ENCODE measurements at regions not wholly inside any gene's neighbourhood (a gene's known extent, or its start where the extent isn't known, plus 50 kb on each side); places are given as distances from the start of the nearest gene placed in this dataset.

DNA sequence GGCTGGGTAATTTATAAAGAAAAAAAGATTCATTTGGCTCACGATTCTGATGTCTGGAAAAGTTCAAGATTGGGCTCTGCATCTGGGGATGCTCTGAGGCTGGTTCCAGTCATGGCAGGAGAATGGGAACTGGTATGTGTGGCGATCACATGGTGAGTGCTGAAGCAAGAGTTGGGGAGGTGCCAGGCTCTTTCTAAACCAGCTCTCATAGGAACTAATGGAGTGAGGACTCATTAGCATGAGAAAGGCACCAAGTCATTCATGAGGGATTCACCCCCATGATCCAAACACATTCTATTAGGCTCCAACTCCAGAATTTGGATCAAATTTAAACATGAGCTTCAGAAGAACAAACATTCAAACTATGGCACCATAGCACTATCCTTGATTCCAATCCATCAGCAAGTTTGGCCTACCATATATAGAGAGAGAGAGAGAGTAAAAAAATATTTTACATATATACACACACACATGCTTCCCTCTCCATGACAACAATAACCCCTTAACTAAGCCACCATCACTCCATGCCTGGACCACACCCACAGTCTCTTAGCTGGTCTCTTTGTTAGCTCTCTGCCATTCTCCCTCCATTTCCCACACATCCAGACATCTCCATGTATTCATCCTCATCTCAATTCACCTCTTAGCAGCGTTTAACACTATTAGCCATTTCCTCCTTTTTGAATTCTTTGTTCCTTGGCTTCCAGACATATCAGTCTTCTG, 57.9 kb downstream of the NPY start:
- no peak for DNase-seq

DNA sequence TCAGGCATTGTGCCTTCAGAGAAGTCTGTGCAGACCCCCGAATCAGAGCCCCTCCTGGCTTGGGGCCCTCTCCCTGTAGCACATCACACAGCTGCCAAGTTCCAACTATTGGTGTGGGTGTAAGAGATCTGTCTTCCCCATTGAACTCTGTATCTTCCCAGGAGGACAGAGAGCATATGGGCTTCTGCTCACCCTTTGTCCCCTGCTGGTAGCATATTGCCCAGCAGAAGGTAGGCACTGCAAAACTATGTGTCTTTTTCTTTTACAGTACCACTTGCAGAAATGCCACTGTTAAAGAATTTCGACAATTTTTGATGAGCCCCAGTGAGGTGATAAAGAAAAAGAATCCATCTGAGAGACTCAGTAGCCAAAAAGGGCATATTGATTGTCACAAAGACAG, 59.6 kb downstream of the NPY start:
- no peak for DNase-seq

DNA sequence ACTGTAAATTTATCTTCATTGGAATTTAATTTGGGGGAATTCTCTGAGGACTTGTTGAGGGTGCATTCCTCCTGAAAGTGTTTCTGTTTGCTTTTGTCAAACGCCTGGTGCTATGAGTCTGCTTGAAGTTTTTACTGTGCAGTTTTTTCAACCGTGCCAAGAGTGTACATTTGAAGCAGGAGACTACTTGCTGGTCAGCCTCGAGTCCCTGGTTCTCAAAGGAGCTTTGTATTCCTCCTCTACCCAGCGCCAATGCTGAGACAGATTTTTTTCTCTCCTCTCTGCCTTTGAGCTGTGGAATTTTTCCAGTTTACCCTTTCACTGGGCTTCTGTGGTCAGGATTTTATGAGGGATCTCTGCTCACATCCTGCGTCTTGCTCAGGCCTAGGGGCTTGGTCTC, 62.1 kb downstream of the NPY start:
- DNase-seq, result no peak

DNA sequence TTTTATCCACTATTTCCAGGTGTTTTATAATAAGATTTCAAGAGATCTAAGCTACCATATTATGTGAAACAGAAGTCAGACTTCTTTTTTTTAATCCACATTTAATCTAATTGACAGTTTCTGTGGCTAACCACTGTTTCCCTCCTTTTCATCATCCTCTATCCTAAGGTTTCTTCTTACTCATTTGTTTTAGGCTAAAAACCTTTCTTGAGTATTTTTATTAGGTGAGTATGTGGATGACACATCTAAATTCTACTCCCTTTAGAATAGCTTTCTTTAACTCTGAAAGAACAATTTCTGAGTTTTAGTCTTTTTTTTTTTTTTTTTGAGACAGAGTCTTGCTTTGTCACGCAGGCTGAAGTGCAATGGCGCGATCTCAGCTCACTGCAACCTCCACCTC, 62.7 kb downstream of the NPY start:
- DNase-seq, result no peak

DNA sequence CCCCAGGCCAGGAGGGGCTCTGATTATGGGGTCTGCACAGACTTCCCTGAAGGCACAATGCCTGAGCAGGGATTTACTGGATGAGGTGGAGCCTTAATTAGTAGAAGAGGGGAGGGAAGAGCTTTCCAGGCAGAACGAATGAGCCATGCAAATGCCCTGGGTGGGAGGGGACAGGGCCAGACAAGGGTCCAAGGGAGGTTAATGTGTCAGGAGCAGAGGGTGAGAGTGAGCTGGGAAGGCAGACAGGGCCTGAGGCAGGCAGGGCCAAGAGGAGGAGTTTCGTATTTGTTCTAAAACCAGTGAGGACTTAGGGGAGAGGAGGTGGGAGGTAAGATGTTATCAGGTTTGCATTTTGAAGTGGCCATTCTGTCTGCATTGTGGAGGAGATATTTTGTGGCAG, 65.3 kb downstream of the NPY start:
- DNase-seq, result no peak

DNA sequence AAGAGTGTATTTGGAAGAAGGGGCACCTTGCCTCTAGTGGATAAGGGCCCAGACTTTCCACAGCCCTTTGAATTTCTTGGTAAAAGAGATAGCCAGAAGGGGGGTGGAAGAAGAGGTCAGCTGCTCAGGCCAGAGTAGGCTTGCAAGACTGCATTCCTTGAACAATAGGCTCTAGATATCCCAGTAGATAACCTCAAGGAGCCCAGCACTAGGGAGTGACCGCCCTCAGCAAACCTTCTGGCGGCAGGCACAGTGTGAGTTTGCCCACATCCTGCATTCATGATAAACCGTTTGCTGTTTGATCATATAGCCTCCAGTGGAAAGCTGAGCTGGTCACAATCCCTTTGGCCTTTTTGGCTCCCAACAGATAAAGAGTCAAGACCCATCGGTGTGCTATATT, 70.5 kb downstream of the NPY start:
- DNase-seq, result no peak

DNA sequence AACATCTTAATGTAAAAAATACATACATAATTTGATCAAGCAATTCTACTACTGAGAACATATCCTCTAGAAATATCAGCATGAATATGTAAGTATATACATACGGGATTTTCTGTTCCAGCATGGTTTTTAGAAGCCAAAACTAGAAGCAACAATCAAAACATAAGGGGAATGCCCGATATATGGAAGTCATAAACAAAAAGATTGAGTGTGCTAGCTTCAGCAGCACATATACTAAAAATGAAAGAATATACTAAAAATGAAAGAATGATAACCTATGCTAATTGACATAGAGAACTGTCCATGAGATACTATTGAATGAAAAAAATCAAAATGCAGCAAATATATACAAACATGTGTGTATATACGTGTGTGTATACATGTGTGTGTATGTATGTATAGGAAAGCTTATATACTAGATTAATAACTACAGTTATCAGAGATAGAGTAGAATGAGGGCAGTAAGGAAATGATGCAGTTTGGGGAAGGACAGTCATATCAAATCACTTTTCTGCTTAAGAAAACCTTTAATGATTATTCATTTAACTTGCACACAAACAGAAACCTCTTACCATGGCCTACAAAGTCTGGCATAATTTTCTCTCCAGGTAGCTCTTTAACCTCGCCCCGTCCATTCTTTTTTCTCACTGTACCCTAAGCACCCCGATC, 72.9 kb downstream of the NPY start:
- DNase-seq, result no peak

DNA sequence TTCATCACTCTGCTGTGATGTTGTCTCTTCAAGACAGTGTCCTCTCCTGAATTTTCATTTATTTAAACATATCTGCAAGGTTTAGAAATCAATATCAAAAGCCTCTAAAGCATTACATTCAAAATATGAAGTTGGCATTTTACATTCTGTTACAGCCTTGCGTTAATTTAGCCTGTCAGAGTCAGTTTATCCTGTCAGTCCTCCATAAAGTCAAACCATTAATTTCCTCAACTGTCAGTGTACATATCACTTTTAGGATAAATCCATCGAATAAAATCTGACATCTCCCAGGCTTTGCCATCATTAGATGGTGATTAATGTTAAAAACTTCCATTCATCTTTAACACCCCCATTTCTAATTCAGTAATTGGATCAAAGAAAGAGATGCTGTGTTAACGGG, 77.0 kb downstream of the NPY start:
- DNase-seq, result no peak

DNA sequence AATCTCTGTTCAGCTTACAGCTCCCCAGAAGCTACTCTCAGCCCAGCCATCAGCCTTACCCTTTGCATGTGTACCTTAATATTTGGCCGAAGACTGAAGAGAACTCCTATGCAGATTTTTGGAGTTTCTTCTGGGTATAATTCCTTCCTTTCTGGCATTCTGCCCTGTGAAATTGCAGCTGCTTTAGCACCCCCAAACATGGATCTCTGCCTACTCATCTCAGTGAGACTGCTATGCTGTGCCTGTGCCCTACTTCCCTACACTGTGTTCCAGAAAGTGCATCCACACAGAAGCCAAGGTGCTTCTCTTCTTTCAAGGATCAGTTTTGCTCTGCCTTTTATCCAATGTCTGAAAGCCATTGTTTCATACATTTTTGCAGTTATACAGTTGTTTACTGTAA, 81.6 kb downstream of the NPY start:
- DNase-seq, result no peak

DNA sequence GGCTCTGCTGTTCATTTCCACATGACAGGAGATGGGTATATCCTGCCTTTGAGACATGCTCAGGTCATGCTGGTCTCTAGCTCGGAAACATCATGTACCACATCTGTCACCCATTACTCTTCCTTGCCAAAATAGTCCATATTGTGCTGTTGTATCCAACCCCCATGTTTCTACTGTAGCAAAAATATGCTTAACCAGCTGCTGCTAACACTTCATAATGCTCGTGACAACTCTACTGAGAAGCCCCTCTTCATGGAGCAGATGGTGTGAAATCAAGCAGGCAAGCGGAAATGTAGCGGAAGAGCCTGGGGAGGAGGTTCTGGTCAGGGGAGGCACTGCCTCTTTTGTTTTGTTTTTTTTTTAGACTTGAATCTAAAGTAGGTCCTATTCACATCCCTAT, 82.9 kb downstream of the NPY start:
- no peak for DNase-seq

DNA sequence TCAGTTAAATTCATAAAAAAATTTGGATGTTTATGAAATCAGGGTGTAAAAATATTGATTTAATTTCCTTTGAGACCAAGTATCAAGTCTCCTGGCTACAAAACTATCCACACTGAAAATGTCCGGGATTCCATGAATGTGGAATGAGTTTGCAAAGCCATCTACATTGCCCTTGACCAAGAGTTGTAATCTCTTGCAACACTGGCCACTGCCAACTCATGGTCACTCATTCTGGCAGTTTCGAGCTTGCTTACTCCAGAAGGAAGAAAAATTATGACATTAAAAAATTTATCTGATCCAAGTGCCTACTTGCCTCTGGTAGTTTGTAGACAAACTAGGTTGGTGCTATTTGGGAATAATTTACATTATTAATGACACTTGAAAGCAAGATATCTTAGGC, 84.2 kb downstream of the NPY start:
- no peak for DNase-seq

DNA sequence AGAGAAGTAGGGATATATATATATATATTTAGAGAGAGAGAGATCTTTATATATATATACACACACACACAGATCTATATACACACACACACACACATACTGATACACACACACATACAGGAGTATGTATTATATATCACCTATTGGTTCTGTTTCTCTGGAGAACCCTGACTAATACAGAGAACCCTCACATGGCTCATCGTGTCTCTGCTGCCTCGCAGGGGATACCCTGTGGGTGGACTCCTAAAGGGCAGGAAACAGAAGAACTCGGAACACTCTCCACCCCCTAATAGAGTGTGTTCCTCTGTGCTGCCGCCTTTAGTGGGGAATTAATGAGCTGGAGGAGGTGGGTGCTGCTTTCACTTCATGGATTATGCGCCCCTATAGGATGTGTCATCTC, 86.6 kb downstream of the NPY start:
- DNase-seq, result no peak

DNA sequence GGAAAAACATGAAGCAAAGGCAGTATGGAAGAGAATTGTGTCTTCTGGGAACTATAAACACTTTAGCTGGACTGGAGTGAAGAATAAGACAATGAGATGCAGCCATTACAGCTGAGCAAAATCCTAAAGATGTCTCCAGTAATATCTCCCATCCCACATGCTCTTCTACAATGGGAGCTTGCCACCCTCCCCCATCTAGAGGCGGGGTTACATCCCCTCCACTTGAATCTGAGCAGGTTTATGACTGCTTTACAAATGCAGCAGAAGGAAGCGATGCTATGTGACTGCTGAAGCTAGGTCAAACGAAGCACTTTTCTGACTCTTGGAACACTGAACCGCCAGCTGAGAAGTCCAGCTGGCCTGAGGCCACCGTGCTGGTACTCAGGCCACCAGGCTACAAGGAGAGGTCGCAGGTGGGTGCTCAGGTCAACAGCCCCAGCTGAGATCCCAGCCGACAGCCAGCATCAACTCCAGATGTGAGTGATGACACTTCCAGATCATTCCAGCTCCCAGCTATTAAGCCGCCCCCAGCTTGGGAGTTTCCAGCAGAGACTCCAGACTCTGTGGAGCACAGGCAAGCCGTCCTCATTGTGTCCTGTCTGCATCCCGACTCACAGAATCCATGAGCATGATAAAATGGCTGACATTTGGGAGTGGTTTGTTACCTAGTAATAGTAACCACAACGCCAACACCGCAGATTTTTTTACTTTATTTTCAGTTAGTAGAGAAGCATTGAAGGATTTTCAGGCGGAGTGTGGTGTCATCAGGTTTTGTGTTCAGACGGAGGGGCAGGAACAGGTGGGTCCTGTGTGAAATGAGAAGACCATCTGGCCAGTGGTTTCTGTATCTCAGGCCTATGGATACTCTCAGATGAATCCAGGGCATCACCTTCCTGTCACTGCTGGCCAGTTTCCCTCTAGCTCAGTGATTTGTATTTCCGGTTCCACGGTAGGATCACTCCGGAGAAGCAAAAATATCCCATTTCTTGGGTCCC, 89.3 kb downstream of the NPY start:
- no peak for DNase-seq

DNA sequence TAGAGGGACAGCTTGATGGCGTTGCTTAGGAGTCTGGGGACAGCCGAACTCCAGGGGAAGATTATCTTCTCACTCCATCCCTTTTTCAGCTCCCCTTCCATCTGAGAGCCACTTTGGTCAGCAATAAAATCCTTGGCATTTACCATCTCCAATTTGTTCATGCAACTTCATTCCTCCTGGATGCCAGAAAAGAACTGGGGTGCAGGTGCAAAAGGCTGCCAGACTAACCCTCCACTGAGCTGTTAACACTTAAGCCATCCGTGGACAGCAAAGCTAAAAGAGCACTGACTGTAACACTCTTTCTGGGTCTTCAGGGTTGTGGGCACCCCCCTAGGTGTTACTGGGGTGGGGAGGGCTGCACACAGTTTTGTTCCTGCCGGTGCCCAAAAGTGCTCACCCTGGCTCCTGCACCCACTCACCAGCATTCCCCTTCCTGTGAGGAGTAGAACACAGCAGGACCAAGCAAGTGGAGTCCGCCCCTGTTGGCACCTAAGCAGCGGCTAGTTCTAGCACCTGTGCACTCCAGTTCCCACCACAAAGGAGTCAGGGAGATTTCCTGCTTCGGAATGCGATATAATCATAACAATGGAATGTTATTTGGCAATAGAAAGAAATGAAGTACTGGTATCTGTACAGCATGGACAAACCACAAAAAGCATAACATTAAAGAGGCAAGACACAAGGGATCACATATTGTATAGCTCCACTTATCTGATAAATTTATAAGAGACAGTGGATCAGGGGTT, 95.1 kb downstream of the NPY start:
- DNase-seq, result no peak

DNA sequence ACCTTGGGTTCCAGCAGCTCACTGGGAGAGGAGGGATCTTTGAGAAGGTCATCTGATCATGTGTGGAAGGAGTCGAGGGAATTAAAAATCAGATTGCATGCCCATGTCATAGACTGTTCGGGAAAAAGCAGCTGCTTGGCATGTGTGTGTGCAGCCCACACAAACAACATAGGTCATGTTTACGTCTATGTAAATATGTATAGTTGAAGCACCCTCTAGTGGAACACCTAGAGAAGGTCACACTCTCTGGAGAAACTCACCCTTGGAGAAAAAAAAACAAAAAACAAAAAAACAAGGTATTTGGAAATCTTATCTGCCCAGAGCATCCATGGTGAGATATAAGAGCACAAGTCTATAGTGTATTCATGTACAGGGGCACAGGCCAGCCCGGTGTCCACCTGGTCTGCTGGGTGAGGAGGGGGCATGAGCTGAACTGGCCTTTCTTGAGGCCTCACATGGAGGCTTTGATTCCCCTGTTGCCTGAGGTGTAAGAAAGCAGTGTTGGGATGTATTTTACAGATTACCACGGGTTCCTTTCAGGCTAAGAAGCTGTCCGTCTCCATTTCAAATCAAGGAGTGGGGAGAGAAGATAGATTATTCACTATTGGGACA, 98.0 kb downstream of the NPY start:
- no peak for DNase-seq

DNA sequence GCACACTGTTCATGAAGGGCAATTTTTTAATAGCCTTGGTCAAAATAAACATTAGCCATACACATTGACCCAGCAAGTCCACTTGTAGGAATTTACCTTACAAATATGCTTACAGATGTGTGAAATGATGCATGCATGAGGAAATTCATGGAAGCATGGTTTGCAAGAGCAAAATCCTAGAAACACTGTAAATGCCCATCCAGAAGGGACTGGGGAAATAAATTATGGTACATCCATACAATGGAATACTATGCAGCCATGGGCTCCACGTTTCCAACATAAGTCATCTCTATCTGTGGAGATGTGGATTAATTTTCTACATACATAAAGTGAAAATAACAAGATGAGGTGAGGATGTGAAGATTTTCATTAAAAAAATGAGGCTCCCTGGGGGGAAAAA, 99.1 kb downstream of the NPY start:
- no peak for DNase-seq

DNA sequence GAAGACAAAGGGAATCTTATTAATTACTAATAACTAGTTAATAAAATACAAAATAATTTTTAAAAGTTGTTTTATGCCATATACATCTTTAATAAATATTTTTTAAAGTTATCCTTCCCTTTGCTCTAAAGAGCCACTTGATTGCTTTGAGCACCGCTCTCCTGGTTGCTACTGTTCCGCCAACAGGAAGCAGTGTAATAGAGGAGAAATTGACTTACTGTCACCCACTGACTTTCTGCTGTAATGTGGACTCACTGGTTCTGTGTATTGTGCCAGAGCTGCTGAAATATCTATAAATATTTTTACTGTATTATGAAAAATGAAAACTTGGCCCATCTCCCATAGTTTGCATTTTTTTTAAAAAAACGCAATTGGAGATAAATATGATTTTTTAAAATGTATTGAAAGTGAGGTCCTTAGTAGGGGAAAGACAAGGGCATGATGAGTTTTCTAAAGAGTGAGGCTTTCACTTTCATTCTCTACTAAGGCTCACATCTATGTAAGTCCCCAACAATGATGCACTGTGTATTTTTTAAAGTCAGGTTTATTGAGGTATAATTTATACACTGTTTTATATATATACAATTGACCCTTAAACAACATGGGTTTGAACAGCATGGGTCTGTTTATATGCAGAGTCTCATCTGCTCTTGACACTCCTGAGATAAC, 100.5 kb downstream of the NPY start:
- no peak for DNase-seq

DNA sequence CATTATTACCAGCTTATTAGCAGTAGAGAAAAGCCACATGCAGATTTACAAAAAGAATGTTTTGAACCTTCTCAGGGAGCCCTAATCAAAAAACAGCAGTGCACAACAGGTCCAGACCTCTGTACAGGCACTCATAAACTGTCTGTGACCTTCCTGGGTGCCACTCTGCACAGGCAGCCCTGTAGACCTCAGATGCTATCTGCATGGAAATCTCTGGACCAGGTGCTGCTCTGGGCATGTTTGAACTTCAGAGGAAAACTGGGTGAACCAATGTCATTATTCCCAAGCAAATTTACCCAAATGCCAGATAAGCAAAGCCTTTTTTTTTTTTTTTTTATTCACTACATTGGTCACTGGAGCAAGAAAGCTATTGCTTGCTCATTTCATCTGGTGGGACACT, 104.2 kb downstream of the NPY start:
- DNase-seq, result no peak

DNA sequence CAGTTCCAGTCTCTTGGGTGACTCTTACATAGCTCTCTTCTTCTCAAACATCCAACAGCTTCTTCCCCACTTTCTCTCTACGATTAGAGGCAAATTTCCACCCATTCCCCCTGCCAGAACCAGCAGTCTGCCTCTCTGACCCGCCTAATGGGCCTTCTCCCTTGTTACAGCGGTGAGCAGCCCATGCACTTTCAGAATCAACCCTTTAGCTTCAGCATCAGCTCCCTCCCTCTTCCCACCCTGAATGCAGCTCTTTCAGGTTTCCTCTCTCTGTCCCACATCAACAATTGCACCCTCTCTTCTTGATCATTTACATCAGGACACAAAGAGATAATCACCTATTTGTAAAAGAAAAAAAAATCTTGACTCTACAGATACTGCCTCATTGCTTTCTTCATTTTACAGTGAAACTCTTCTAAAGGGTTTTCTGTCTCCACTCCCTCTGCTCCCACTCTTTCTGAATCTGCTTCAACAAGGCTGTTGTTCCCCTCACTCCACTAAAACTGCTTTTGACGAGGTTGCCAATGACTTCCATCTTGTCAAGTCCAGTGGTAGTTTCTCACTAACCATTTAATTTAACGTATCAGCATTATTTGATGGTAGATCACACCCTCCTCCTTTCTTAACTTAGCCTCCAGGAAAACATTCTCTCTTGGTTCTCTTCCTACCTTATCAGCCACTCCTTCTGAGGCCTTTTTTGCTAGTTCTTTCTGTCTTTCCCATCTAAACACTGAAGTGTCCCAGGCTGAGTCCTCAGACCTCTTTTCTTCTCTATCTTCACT, 106.6 kb downstream of the NPY start:
- no peak for DNase-seq

DNA sequence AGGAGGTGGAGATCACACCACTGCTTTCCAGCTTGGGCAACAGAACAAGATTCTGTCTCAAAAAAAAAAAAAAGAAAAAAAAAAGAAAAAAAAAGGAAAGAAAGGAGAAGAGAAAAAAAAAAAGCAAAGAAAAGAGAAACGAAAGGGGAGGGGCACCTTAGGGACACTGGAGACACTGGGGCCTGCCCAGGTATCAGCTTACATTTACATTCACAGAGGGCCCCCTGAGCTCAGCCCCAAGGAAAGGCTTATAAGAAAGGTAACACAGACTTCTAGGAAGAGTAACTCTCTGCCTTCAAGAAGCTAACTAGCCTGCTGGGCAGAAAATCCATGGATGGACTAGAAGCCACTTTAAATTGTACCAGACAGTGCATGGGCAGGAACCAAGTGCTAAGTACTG, 108.8 kb downstream of the NPY start:
- no peak for DNase-seq

DNA sequence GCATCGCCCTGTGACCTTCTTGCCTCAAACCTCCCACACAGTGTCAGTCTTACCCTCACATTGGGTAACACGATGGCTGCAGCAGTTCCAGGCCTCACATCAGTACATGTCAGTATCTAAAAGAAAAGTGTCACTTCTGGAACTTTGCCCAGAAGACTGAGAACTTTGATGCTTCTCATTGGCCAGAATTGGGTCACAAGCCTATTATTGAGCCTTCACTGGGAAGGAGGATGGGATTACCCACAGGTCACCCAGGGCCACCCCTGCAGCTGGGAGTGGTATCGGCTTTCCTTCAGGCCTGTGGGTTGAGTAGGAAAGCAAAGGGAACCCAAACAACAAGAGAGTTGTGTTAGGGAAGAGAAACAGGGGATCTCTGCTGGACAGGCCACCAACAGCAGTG, 111.5 kb downstream of the NPY start:
- no peak for DNase-seq

Measured in CD4-positive, alpha-beta T cell treated with Interleukin-10 for 1 hour (primary cell).